DND-41 (cell line): ENCODE measurements at regions not wholly inside any gene's neighbourhood (a gene's known extent, or its start where the extent isn't known, plus 50 kb on each side); places are given as distances from the start of the nearest gene placed in this dataset.

Source experiments
- ATAC-seq: fragments of 200-7000 bp; cut with Tn5 transposase; 3 replicates; pipeline ENCODE4 v1.9.1; 2021; ENCODE audit warnings: low read depth; ENCODE audit not compliant: insufficient read depth
- DNase-seq: peaks from one replicate; pipeline ENCODE4 v3.0.0-alpha.2; 2020
- H2AFZ ChIP-seq: 2 replicates; pipeline ENCODE4 v1.6.0; 2012; ENCODE audit warnings: low read depth, low read length
- H3K27ac ChIP-seq: 2 replicates; pipeline ENCODE4 v1.5.1; 2012; ENCODE audit warnings: low read length, inconsistent platforms
- H3K27me3 ChIP-seq: fragments of 200-600 bp; sonication (generic); 2 replicates; pipeline ENCODE4 v1.6.0; 2012; ENCODE audit warnings: low read length, mild to moderate bottlenecking, inconsistent platforms; ENCODE audit not compliant: insufficient read depth, poor library complexity
- H3K36me3 ChIP-seq: 2 replicates; pipeline ENCODE4 v1.5.1; 2012; ENCODE audit warnings: low read length, inconsistent platforms; ENCODE audit not compliant: insufficient read depth
- H3K4me1 ChIP-seq: 2 replicates; pipeline ENCODE4 v1.5.1; 2012; ENCODE audit warnings: mild to moderate bottlenecking, low read length; ENCODE audit not compliant: insufficient read depth
- H3K4me2 ChIP-seq: 2 replicates; pipeline ENCODE4 v1.6.0; 2012; ENCODE audit warnings: mild to moderate bottlenecking, moderate library complexity, low read length, inconsistent platforms; ENCODE audit not compliant: insufficient read depth
- H3K4me3 ChIP-seq, 2 experiments: fragments of 200-600 bp in 1 of 2; shearing (Covaris generic) in 1 of 2; 2 replicates each; pipeline ENCODE4 v1.5.1; 2012 to 2016; ENCODE audit warnings: inconsistent platforms in 2 of 2, low read length in 2 of 2, mild to moderate bottlenecking in 2 of 2, low read depth in 1 of 2, moderate library complexity in 1 of 2
- H3K79me2 ChIP-seq: 2 replicates; pipeline ENCODE4 v1.6.0; 2012; ENCODE audit warnings: low read length, inconsistent platforms; ENCODE audit not compliant: insufficient read depth
- H3K9ac ChIP-seq: 2 replicates; pipeline ENCODE4 v1.6.0; 2012; ENCODE audit warnings: low read depth, mild to moderate bottlenecking, inconsistent platforms, low read length, moderate library complexity
- H3K9me3 ChIP-seq: 2 replicates; pipeline ENCODE4 v1.5.1; 2012; ENCODE audit warnings: low read length, moderate library complexity, mild to moderate bottlenecking, inconsistent platforms; ENCODE audit not compliant: insufficient read depth, severe bottlenecking
- H4K20me1 ChIP-seq: 2 replicates; pipeline ENCODE4 v1.6.0; 2012; ENCODE audit warnings: low read length; ENCODE audit not compliant: insufficient read depth
- EZH2 ChIP-seq: IDR thresholded peaks from 3 replicates; pipeline ENCODE4 v1.6.1; 2012; ENCODE audit warnings: borderline replicate concordance, low read depth, mild to moderate bottlenecking, moderate library complexity, low read length, inconsistent platforms; ENCODE audit not compliant: severe bottlenecking
- TF ChIP-seq, protein P1 (sequence below): IDR thresholded peaks from 2 replicates; pipeline ENCODE4 v1.5.1; 2012; ENCODE audit warnings: borderline replicate concordance, low read length, moderate library complexity, mild to moderate bottlenecking; ENCODE audit not compliant: poor library complexity, severe bottlenecking; ENCODE audit errors: extremely low read depth

DNA sequence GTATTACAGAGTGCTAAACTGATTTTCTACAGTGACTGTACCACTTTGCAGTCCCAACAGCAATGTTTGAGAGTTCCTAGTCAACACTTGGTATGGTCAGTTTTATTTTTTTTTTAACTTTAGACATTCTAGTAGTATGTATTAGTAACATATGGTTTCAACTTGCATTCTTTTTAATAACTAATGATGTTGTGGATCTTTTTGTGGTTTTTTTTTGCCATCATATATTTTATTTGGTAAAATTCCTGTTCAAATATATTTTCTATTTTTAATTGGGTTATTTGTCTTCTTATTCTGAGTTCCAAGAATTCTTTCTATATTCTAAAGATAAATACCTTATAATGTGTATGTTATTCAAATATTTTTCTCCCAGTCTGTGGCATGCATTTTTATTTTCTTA, 189.4 kb upstream of the ECI2 start:
- Histone ChIP-seq H2AFZ (no peak overlapping the region), H3K4me2 (no peak overlapping the region), H3K4me1 (no peaks in the 10 kb centered on the region), H3K4me3 (no peak overlapping the region), H4K20me1 (no peaks in the 10 kb centered on the region), H3K79me2 (no peaks in the 10 kb centered on the region), H3K9me3 (no peaks in the 10 kb centered on the region), H3K27ac (no peak overlapping the region), H3K9ac (no peak overlapping the region), H3K27me3 (no peaks in the 10 kb centered on the region), H3K36me3 (no peaks in the 10 kb centered on the region)
- DNase-seq = no peak
- TF ChIP-seq EZH2 = no peak
- TF ChIP-seq, protein P1, sequence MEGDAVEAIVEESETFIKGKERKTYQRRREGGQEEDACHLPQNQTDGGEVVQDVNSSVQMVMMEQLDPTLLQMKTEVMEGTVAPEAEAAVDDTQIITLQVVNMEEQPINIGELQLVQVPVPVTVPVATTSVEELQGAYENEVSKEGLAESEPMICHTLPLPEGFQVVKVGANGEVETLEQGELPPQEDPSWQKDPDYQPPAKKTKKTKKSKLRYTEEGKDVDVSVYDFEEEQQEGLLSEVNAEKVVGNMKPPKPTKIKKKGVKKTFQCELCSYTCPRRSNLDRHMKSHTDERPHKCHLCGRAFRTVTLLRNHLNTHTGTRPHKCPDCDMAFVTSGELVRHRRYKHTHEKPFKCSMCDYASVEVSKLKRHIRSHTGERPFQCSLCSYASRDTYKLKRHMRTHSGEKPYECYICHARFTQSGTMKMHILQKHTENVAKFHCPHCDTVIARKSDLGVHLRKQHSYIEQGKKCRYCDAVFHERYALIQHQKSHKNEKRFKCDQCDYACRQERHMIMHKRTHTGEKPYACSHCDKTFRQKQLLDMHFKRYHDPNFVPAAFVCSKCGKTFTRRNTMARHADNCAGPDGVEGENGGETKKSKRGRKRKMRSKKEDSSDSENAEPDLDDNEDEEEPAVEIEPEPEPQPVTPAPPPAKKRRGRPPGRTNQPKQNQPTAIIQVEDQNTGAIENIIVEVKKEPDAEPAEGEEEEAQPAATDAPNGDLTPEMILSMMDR = no peak
- no peak for ATAC-seq

DNA sequence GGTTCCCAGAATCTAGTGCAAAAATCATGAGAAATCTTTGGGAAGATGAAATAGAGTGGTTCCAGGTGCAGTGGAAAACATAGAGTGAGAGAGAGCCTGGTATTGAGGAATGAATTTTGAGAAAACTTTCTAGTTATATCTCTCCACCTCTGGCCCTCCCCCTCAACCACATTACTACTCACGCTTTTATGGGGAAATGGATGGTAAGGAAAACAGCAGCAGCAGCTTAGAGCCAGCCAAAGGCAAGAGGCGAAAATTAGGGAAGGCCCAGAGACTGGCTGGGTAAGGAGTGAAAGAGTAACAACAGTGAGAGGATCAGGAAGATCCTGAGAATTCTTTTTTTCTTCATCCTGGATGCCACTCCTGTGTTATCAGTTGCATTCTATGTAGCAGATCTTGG, 187.9 kb upstream of the ECI2 start:
- TF ChIP-seq EZH2 = no peak
- TF ChIP-seq, protein P1 = no peak
- no peak overlapping the region for H3K9ac ChIP-seq
- no peak overlapping the region for H3K4me3 ChIP-seq
- H3K9me3 ChIP-seq = no peaks in the 10 kb centered on the region
- no peaks in the 10 kb centered on the region for H3K79me2 ChIP-seq
- H3K36me3 ChIP-seq = no peaks in the 10 kb centered on the region
- no peak for ATAC-seq
- DNase-seq = no peak
- H3K27me3 ChIP-seq = no peaks in the 10 kb centered on the region
- H4K20me1 ChIP-seq = no peaks in the 10 kb centered on the region
- H3K4me1 ChIP-seq = no peaks in the 10 kb centered on the region
- no peak overlapping the region for H3K4me2 ChIP-seq
- no peak overlapping the region for H2AFZ ChIP-seq
- no peak overlapping the region for H3K27ac ChIP-seq

DNA sequence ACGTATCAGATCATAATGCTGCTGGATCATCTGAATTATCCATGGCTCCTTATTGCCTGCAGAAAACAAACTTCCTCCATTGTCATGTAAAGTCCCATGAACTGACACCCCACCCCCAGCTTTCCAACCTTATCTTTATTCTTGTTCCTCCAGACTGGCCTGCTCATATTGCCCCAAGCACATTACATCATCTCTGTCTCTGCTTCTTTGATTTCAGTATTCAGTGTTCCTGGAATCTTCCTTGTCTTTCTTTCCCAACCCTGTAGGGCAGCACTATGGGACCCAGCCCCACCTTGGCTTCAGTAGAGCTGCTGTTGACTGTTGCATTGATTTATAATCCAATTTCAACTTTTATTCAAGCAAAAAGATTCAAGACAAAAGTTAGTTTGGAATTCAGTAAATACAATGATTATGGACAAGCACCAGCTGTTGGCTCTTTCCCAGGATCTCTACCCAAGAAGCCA, 187.5 kb upstream of the ECI2 start:
- Histone ChIP-seq H3K27me3 (no peaks in the 10 kb centered on the region), H3K4me3 (no peak overlapping the region), H3K4me2 (no peak overlapping the region), H3K4me1 (no peaks in the 10 kb centered on the region), H4K20me1 (no peaks in the 10 kb centered on the region), H3K9ac (no peak overlapping the region), H2AFZ (no peak overlapping the region), H3K9me3 (no peaks in the 10 kb centered on the region), H3K36me3 (no peaks in the 10 kb centered on the region), H3K27ac (no peak overlapping the region), H3K79me2 (no peaks in the 10 kb centered on the region)
- DNase-seq (no peak), ATAC-seq (no peak)
- TF ChIP-seq, protein P1 = no peak
- TF ChIP-seq EZH2 = no peak
